PC-3 (cell line): ENCODE measurements at regions not wholly inside any gene's neighbourhood (a gene's known extent, or its start where the extent isn't known, plus 50 kb on each side); places are given as distances from the start of the nearest gene placed in this dataset.

ENCODE experiments used
- ATAC-seq: fragments of 200-7000 bp; cut with Tn5 transposase; 2 replicates; pipeline ENCODE4 v1.9.1; 2020; ENCODE audit warnings: mild to moderate bottlenecking, moderate library complexity
- BruUV-seq: library from RNA; stranded (reverse); fragments of 400-500 nt; replicated peaks from 2 replicates; lab custom pipeline; 2021; lab: Mats Ljungman, UMichigan
- CTCF ChIA-PET: fragments of 300-600 bp; sonication (Branson Sonifier 250); formaldehyde crosslinking; loops from one replicate; lab custom pipeline; 2022; ENCODE audit warnings: antibody characterized with exemption; lab: Charles Lee
- POLR2A ChIA-PET: fragments of 300-600 bp; sonication (Branson Sonifier 250); formaldehyde crosslinking; loops from one replicate; lab custom pipeline; 2022; ENCODE audit warnings: antibody characterized with exemption; ENCODE audit not compliant: unreplicated experiment; lab: Charles Lee
- DNase-seq: peaks from one replicate; pipeline ENCODE4 v3.0.0-alpha.2; 2015
- H2AFZ ChIP-seq: fragments of 300-600 bp; sonication (generic); 2 replicates; pipeline ENCODE4 v1.6.0; 2016; ENCODE audit warnings: antibody characterized with exemption, low read length
- H3F3A ChIP-seq: fragments of 300-600 bp; sonication (generic); one replicate; pipeline ENCODE4 v1.6.0; 2017; ENCODE audit warnings: antibody characterized with exemption, low read length, control low read depth, mild to moderate bottlenecking; ENCODE audit not compliant: unreplicated experiment
- H3K27ac ChIP-seq: fragments of 300-600 bp; sonication (generic); 2 replicates; pipeline ENCODE4 v1.5.1; 2016; ENCODE audit warnings: mild to moderate bottlenecking, low read length
- H3K27me3 ChIP-seq: fragments of 300-600 bp; sonication (generic); 2 replicates; pipeline ENCODE4 v1.6.1; 2016; ENCODE audit warnings: low read length, mixed read lengths
- H3K36me3 ChIP-seq: fragments of 300-600 bp; sonication (generic); 2 replicates; pipeline ENCODE4 v1.6.1; 2016; ENCODE audit warnings: low read depth, mixed run types, low read length, mixed read lengths
- H3K4me1 ChIP-seq: fragments of 300-600 bp; sonication (generic); 2 replicates; pipeline ENCODE4 v1.5.1; 2016; ENCODE audit warnings: low read length; ENCODE audit not compliant: insufficient read depth
- H3K4me2 ChIP-seq: fragments of 300-600 bp; sonication (generic); 2 replicates; pipeline ENCODE4 v1.6.0; 2016; ENCODE audit warnings: low read length
- H3K4me3 ChIP-seq: fragments of 300-600 bp; sonication (generic); 2 replicates; pipeline ENCODE4 v1.5.1; 2016; ENCODE audit warnings: mild to moderate bottlenecking, low read length, mixed read lengths
- H3K79me2 ChIP-seq: fragments of 300-600 bp; sonication (generic); 2 replicates; pipeline ENCODE4 v1.6.1; 2017; ENCODE audit warnings: low read length, mixed read lengths
- H3K9ac ChIP-seq: fragments of 300-600 bp; sonication (generic); 2 replicates; pipeline ENCODE4 v1.6.0; 2016; ENCODE audit warnings: mild to moderate bottlenecking, low read length
- H3K9me2 ChIP-seq: fragments of 300-600 bp; sonication (generic); replicated peaks from 2 replicates; pipeline ENCODE4 v1.6.1; 2016; ENCODE audit warnings: mixed run types, low read length, mixed read lengths
- H3K9me3 ChIP-seq: fragments of 300-600 bp; sonication (generic); 2 replicates; pipeline ENCODE4 v1.6.1; 2016; ENCODE audit warnings: low read length, mixed read lengths
- H4K20me1 ChIP-seq: fragments of 300-600 bp; sonication (generic); 2 replicates; pipeline ENCODE4 v1.6.1; 2016; ENCODE audit warnings: low read length, mixed read lengths
- CTCF ChIP-seq: fragments of 300-600 bp; sonication (generic); conservative IDR thresholded peaks from 2 replicates; pipeline ENCODE4 v1.5.1; 2017; ENCODE audit warnings: antibody characterized with exemption, low read depth, mild to moderate bottlenecking, low read length
- EZH2 ChIP-seq: fragments of 300-600 bp; sonication (generic); IDR thresholded peaks from one replicate; pipeline ENCODE4 v1.6.1; 2017; ENCODE audit warnings: antibody characterized with exemption, mild to moderate bottlenecking, low read length; ENCODE audit not compliant: unreplicated experiment
- EZH2phosphoT487 ChIP-seq: fragments of 300-600 bp; sonication (generic); IDR thresholded peaks from 2 replicates; pipeline ENCODE4 v1.6.1; 2018; ENCODE audit warnings: mild to moderate bottlenecking, antibody characterized with exemption, low read length, borderline replicate concordance
- intact Hi-C: fragments of 100-400 bp; cut with micrococcal nuclease; formaldehyde crosslinking; loops from 2 replicates; pipeline ENCODE4 v1.9.0; 2023

- H4K20me1 ChIP-seq: no peaks in the 10 kb centered on the region
- H3K36me3 ChIP-seq: no peaks in the 10 kb centered on the region
- no peaks in the 10 kb centered on the region for H3K27me3 ChIP-seq
- H3K9me3 ChIP-seq: no peaks in the 10 kb centered on the region
- H3K4me1 ChIP-seq: 0 out of 2 replicates have a peak, but pooled peaks cover 6% of the 10 kb centered on the region
- no peak overlapping the region for H3K4me3 ChIP-seq
- H3K9me2 ChIP-seq: no peaks in the 10 kb centered on the region
- POLR2A ChIA-PET: no interaction called here
- no peak overlapping the region for H2AFZ ChIP-seq
- H3K27ac ChIP-seq: no peak overlapping the region
- H3K4me2 ChIP-seq: no peak overlapping the region
- H3K79me2 ChIP-seq: no peaks in the 10 kb centered on the region
- BruUV-seq: no TSS peak
- CTCF ChIA-PET: no interaction called here
- no peaks in the 10 kb centered on the region for H3F3A ChIP-seq
- intact Hi-C loops: no loop called here
- DNase-seq: no peak
- TF ChIP-seq EZH2 (no peak), CTCF (no peak), EZH2phosphoT487 (no peak)
- ATAC-seq: no peak
- H3K9ac ChIP-seq: no peak overlapping the region
Measured at GRCh38 chr12:87388376-87388775, 640.8 kb downstream of the C12orf50 start.

- Histone ChIP-seq H3F3A (no peaks in the 10 kb centered on the region), H3K79me2 (no peaks in the 10 kb centered on the region), H3K9me2 (no peaks in the 10 kb centered on the region), H2AFZ (no peak overlapping the region), H3K9me3 (no peaks in the 10 kb centered on the region), H3K36me3 (no peaks in the 10 kb centered on the region), H3K4me2 (no peak overlapping the region), H3K4me3 (no peak overlapping the region), H3K27ac (no peak overlapping the region), H4K20me1 (no peaks in the 10 kb centered on the region), H3K9ac (no peak overlapping the region), H3K27me3 (no peaks in the 10 kb centered on the region), H3K4me1 (0 out of 2 replicates have a peak, but pooled peaks cover 9% of the 10 kb centered on the region)
- BruUV-seq: no TSS peak
- ChIA-PET POLR2A (no interaction called here), CTCF (no interaction called here)
- TF ChIP-seq CTCF: no peak
- TF ChIP-seq EZH2: no peak
- TF ChIP-seq EZH2phosphoT487: no peak
- no peak for DNase-seq
- no peak for ATAC-seq
- intact Hi-C loops: no loop called here
Measured at GRCh38 chr12:87385322-87385721, 643.9 kb downstream of the C12orf50 start.

DNA sequence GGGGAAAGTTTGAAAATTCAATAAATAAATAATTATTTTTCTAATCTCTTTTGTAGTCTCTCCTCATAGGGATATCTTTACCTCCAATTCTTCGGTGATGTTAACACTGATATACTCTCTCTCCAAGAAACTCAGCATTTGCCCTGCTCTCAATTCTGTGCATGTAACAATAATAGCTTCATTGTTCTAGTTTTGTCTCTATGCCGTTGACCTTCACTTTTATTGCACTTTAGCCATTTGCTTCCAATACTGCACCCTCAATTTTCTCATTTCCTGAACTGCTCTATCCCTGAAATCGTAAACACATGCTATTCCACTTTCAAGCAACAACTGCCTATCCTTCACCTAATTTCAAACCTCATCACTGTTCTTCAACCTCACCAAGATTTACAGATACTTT is 645.0 kb downstream of the C12orf50 start:
- no peak overlapping the region for H3K27ac ChIP-seq
- no peaks in the 10 kb centered on the region for H3K9me3 ChIP-seq
- intact Hi-C loops: no loop called here
- BruUV-seq: no TSS peak
- H3K27me3 ChIP-seq: no peaks in the 10 kb centered on the region
- H2AFZ ChIP-seq: no peak overlapping the region
- CTCF ChIA-PET: no interaction called here
- no peak overlapping the region for H3K4me3 ChIP-seq
- TF ChIP-seq CTCF: no peak
- no peak for TF ChIP-seq EZH2
- TF ChIP-seq EZH2phosphoT487: no peak
- ATAC-seq (no peak), DNase-seq (no peak)
- no peaks in the 10 kb centered on the region for H4K20me1 ChIP-seq
- POLR2A ChIA-PET: no interaction called here
- H3K4me2 ChIP-seq: no peak overlapping the region
- H3K9me2 ChIP-seq: no peaks in the 10 kb centered on the region
- no peaks in the 10 kb centered on the region for H3K79me2 ChIP-seq
- H3K9ac ChIP-seq: no peak overlapping the region
- no peaks in the 10 kb centered on the region for H3K36me3 ChIP-seq
- H3F3A ChIP-seq: no peaks in the 10 kb centered on the region
- H3K4me1 ChIP-seq: 0 out of 2 replicates have a peak, but pooled peaks cover 9% of the 10 kb centered on the region
